H1 (cell line): ENCODE measurements at regions not wholly inside any gene's neighbourhood (a gene's known extent, or its start where the extent isn't known, plus 50 kb on each side); places are given as distances from the start of the nearest gene placed in this dataset.

Experiments
- CTCF ChIA-PET: fragments of 300-600 bp; sonication (Branson Sonifier 250); formaldehyde crosslinking; loops from one replicate; lab custom pipeline; 2021; ENCODE audit not compliant: partially characterized antibody; lab: Charles Lee
- POLR2A ChIA-PET: fragments of 300-600 bp; sonication (Branson Sonifier 250); formaldehyde crosslinking; loops from one replicate; lab custom pipeline; 2021; ENCODE audit warnings: inconsistent platforms; ENCODE audit not compliant: partially characterized antibody; lab: Charles Lee
- DNase-seq, 2 experiments: peaks; one replicate each; pipeline versions ENCODE4 v3.0.0 to v3.0.0-alpha.2; 2010 to 2022; ENCODE audit warnings: low spot score in 2 of 2, low read depth in 1 of 2, mixed read lengths in 1 of 2
- FAIRE-seq: peaks from 2 replicates; lab custom pipeline; 2011; peaks lifted over from hg19 to GRCh38; lab: Jason Lieb, UNC
- H2AFZ ChIP-seq: 2 replicates; pipeline ENCODE4 v1.8.1; 2012; ENCODE audit warnings: low read length, inconsistent platforms
- H2AK5ac ChIP-seq: 2 replicates; pipeline ENCODE4 v1.6.1; 2013; ENCODE audit warnings: low read depth, low read length
- H2BK120ac ChIP-seq: replicated peaks from 2 replicates; pipeline ENCODE3; 2013; ENCODE audit warnings: low read depth, low read length, inconsistent platforms
- H2BK12ac ChIP-seq: 2 replicates; pipeline ENCODE4 v1.6.1; 2013; ENCODE audit warnings: low read depth, low read length
- H2BK15ac ChIP-seq: 2 replicates; pipeline ENCODE4 v1.6.1; 2013; ENCODE audit warnings: low read length
- H2BK20ac ChIP-seq: 2 replicates; pipeline ENCODE4 v1.6.1; 2013; ENCODE audit warnings: low read length
- H2BK5ac ChIP-seq: 2 replicates; pipeline ENCODE4 v1.6.1; 2013; ENCODE audit warnings: low read depth, low read length
- H3K14ac ChIP-seq: 2 replicates; pipeline ENCODE4 v1.6.1; 2013; ENCODE audit warnings: inconsistent platforms; ENCODE audit not compliant: insufficient read length
- H3K18ac ChIP-seq: 2 replicates; pipeline ENCODE4 v1.6.1; 2013; ENCODE audit warnings: low read length; ENCODE audit errors: extremely low read depth
- H3K23ac ChIP-seq: 2 replicates; pipeline ENCODE4 v1.6.1; 2013; ENCODE audit warnings: inconsistent platforms; ENCODE audit not compliant: insufficient read length
- H3K23me2 ChIP-seq: 2 replicates; pipeline ENCODE4 v1.6.1; 2013; ENCODE audit warnings: low read depth, low read length
- H3K27ac ChIP-seq: 2 replicates; pipeline ENCODE4 v1.6.1; 2011; ENCODE audit warnings: low read depth, low read length, inconsistent platforms
- H3K27me3 ChIP-seq, 4 experiments: replicated peaks in 1 of 4; 1 replicate in 1 of 4; 2 replicates in 3 of 4; pipeline versions ENCODE4 v1.6.1 to v1.8.1; 2011 to 2013; ENCODE audit warnings: low read length in 3 of 4, mild to moderate bottlenecking in 3 of 4, inconsistent platforms in 2 of 4, mixed read lengths in 2 of 4, moderate library complexity in 1 of 4; ENCODE audit not compliant: control insufficient read depth in 3 of 4, insufficient read depth in 3 of 4; ENCODE audit errors: extremely low read depth in 1 of 4
- H3K36me3 ChIP-seq, 4 experiments: 2 replicates each; pipeline versions ENCODE4 v1.6.1 to v1.8.1; 2011 to 2013; ENCODE audit warnings: mild to moderate bottlenecking in 4 of 4, low read length in 3 of 4, moderate library complexity in 2 of 4, control low read depth in 1 of 4, inconsistent platforms in 1 of 4; ENCODE audit not compliant: insufficient read depth in 4 of 4, control insufficient read depth in 2 of 4
- H3K4ac ChIP-seq: replicated peaks from 2 replicates; pipeline ENCODE3; 2013; ENCODE audit warnings: low read length, low read depth, mixed read lengths, inconsistent platforms; ENCODE audit not compliant: insufficient read length
- H3K4me1 ChIP-seq, 4 experiments: replicated peaks in 1 of 4; 1 replicate in 1 of 4; 2 replicates in 3 of 4; pipeline versions ENCODE4 v1.6.1 to v1.8.1; 2011 to 2013; ENCODE audit warnings: low read length in 3 of 4, inconsistent platforms in 2 of 4, mixed read lengths in 1 of 4; ENCODE audit not compliant: insufficient read depth in 4 of 4, control insufficient read depth in 3 of 4
- H3K4me2 ChIP-seq, 2 experiments: 2 replicates each; pipeline versions ENCODE4 v1.6.1 to v1.8.1; 2011 to 2013; ENCODE audit warnings: low read depth in 2 of 2, low read length in 2 of 2, control low read depth in 1 of 2, inconsistent platforms in 1 of 2, mild to moderate bottlenecking in 1 of 2; ENCODE audit not compliant: insufficient read depth in 1 of 2
- H3K4me3 ChIP-seq, 4 experiments: fragments of 200-600, 300-600 bp in 1 of 4; sonication (generic), shearing (Covaris generic), sonication (Bioruptor Twin) in 1 of 4; 2 replicates each; pipeline versions ENCODE4 v1.5.1 to v1.8.1; 2011 to 2016; ENCODE audit warnings: low read length in 4 of 4, low read depth in 3 of 4, control low read depth in 2 of 4, inconsistent platforms in 2 of 4, mild to moderate bottlenecking in 2 of 4, mixed read lengths in 1 of 4, moderate library complexity in 1 of 4; ENCODE audit not compliant: insufficient read depth in 2 of 4; ENCODE audit errors: extremely low read depth in 1 of 4
- H3K56ac ChIP-seq: replicated peaks from 2 replicates; pipeline ENCODE3; 2013; ENCODE audit warnings: low read depth, mild to moderate bottlenecking, mixed read lengths, low read length, inconsistent platforms; ENCODE audit not compliant: insufficient read length
- H3K79me1 ChIP-seq: 2 replicates; pipeline ENCODE4 v1.6.1; 2013; ENCODE audit warnings: low read depth, low read length, control low read depth
- H3K79me2 ChIP-seq, 2 experiments: 2 replicates each; pipeline versions ENCODE4 v1.6.1 to v1.8.1; 2012 to 2013; ENCODE audit warnings: low read length in 2 of 2, mild to moderate bottlenecking in 2 of 2, inconsistent platforms in 1 of 2; ENCODE audit not compliant: insufficient read depth in 2 of 2, control insufficient read depth in 1 of 2
- H3K9ac ChIP-seq, 4 experiments: replicated peaks in 1 of 4; 1 replicate in 1 of 4; 2 replicates in 3 of 4; pipeline versions ENCODE4 v1.6.1 to v1.8.1; 2011 to 2013; ENCODE audit warnings: low read depth in 3 of 4, low read length in 3 of 4, control low read depth in 2 of 4, mild to moderate bottlenecking in 2 of 4, moderate library complexity in 2 of 4, inconsistent platforms in 1 of 4; ENCODE audit errors: extremely low read depth in 1 of 4
- H3K9me3 ChIP-seq, 2 experiments: 2 replicates each; pipeline versions ENCODE4 v1.6.1 to v1.8.1; 2012 to 2013; ENCODE audit warnings: mild to moderate bottlenecking in 2 of 2, moderate library complexity in 2 of 2, control low read depth in 1 of 2, inconsistent platforms in 1 of 2, low read depth in 1 of 2, low read length in 1 of 2, mixed read lengths in 1 of 2; ENCODE audit not compliant: insufficient read depth in 2 of 2
- H4K20me1 ChIP-seq, 2 experiments: replicated peaks in 1 of 2; 2 replicates each; pipeline versions ENCODE3 to v1.8.1; 2011 to 2013; ENCODE audit warnings: inconsistent platforms in 2 of 2, low read length in 2 of 2, mild to moderate bottlenecking in 1 of 2; ENCODE audit not compliant: insufficient read depth in 2 of 2, control insufficient read depth in 1 of 2
- H4K5ac ChIP-seq: 2 replicates; pipeline ENCODE4 v1.6.1; 2013; ENCODE audit warnings: low read length, low read depth, mixed read lengths, inconsistent platforms; ENCODE audit not compliant: insufficient read length
- H4K8ac ChIP-seq: 2 replicates; pipeline ENCODE4 v1.8.0; 2013; ENCODE audit warnings: mild to moderate bottlenecking, moderate library complexity, low read length, inconsistent platforms; ENCODE audit not compliant: insufficient read depth; ENCODE audit errors: extremely low read depth
- H4K91ac ChIP-seq: replicated peaks from 2 replicates; pipeline ENCODE3; 2013; ENCODE audit warnings: low read length, mixed read lengths, inconsistent platforms; ENCODE audit not compliant: insufficient read length
- BCL11A ChIP-seq, 2 experiments: IDR thresholded peaks; one replicate each; pipeline ENCODE4 v1.6.1; 2011; ENCODE audit warnings: low read depth in 2 of 2, low read length in 2 of 2, mild to moderate bottlenecking in 2 of 2
- CBX8 ChIP-seq: fragments of 300-800, 300-1000 bp; sonication (generic); IDR thresholded peaks from 2 replicates; pipeline ENCODE4 v1.7.1; 2016; ENCODE audit warnings: low read depth, low read length, borderline replicate concordance
- EP300 ChIP-seq, 2 experiments: IDR thresholded peaks; 1 replicate in 1 of 2; 2 replicates in 1 of 2; pipeline ENCODE4 v1.6.1; 2011 to 2012; ENCODE audit warnings: low read depth in 2 of 2, low read length in 2 of 2, mild to moderate bottlenecking in 2 of 2, borderline replicate concordance in 1 of 2, inconsistent platforms in 1 of 2, moderate library complexity in 1 of 2
- HDAC6 ChIP-seq: IDR thresholded peaks from one replicate; pipeline ENCODE4 v1.7.1; 2012; ENCODE audit warnings: low read depth, mild to moderate bottlenecking, inconsistent platforms, low read length, moderate library complexity
- JUN ChIP-seq: IDR thresholded peaks from 2 replicates; pipeline ENCODE4 v1.6.1; 2011; ENCODE audit warnings: low read depth, mild to moderate bottlenecking, improper control_type of control experiment, low read length
- KDM1A ChIP-seq: fragments of 200-600, 300-600 bp; sonication (generic); IDR thresholded peaks from 2 replicates; pipeline ENCODE4 v1.7.1; 2016; ENCODE audit warnings: mild to moderate bottlenecking, low read length, borderline replicate concordance
- NRF1 ChIP-seq: IDR thresholded peaks from 2 replicates; pipeline ENCODE4 v1.6.1; 2011; ENCODE audit warnings: mild to moderate bottlenecking, low read depth, low read length, improper control_type of control experiment
- RBBP5 ChIP-seq: IDR thresholded peaks from 2 replicates; pipeline ENCODE4 v1.7.1; 2012; ENCODE audit warnings: low read depth, mild to moderate bottlenecking, inconsistent platforms, low read length, moderate library complexity, borderline replicate concordance
- SIX5 ChIP-seq: IDR thresholded peaks from 2 replicates; pipeline ENCODE4 v1.6.1; 2011; ENCODE audit warnings: mild to moderate bottlenecking, low read depth, low read length
- SP4 ChIP-seq: IDR thresholded peaks from 2 replicates; pipeline ENCODE4 v1.6.1; 2012; ENCODE audit warnings: low read length, inconsistent platforms
- TBP ChIP-seq: IDR thresholded peaks from 2 replicates; pipeline ENCODE4 v1.6.1; 2011; ENCODE audit warnings: low read depth, low read length, improper control_type of control experiment
- ZNF274 ChIP-seq: IDR thresholded peaks from 2 replicates; pipeline ENCODE4 v1.7.0; 2012; ENCODE audit warnings: low read length, borderline replicate concordance; ENCODE audit errors: extremely low read depth
- WGBS, 2 experiments: shearing (Covaris generic) in 1 of 2; methylation state at CpG; one replicate each; pipeline versions ENCODE4 v1.1.6 to v1.1.7; 2013 to 2015; ENCODE audit warnings: low lambda C conversion rate in 2 of 2, mixed read lengths in 2 of 2, inconsistent platforms in 1 of 2, low coverage in 1 of 2, missing lambda C conversion rate in 1 of 2; ENCODE audit not compliant: insufficient replicate concordance in 2 of 2, insufficient coverage in 1 of 2, insufficient read length in 1 of 2; ENCODE audit errors: extremely low coverage in 1 of 2, missing lambda C conversion rate in 1 of 2; 5-methylcytosine and 5-hydroxymethylcytosine counted together
- TF ChIP-seq, protein P1 (sequence below): IDR thresholded peaks from 2 replicates; pipeline ENCODE4 v1.6.1; 2012; ENCODE audit warnings: inconsistent platforms

GRCh38 chr3:86282106-86282787, 708.7 kb downstream of the VGLL3 start:
- Histone ChIP-seq H3K79me2 (no peaks in the 10 kb centered on the region), H3K18ac (no peak overlapping the region), H2AK5ac (no peak overlapping the region), H3K4me3 (no peak overlapping the region), H2BK20ac (no peak overlapping the region), H3K4me2 (no peak overlapping the region), H4K5ac (no peak overlapping the region), H2BK12ac (no peak overlapping the region), H4K91ac (no peak overlapping the region), H3K79me1 (no peaks in the 10 kb centered on the region), H3K4ac (no peak overlapping the region), H2BK15ac (no peak overlapping the region), H2BK5ac (no peak overlapping the region), H3K23ac (no peak overlapping the region), H3K9ac (no peak overlapping the region), H2AFZ (no peak overlapping the region), H3K4me1 (no peaks in the 10 kb centered on the region), H3K9me3 (peaks cover 0 to 7% of the 10 kb centered on the region in 2 experiments; a peak in 1 of 4 replicates), H2BK120ac (no peak overlapping the region), H3K27me3 (no peaks in the 10 kb centered on the region), H3K36me3 (0 out of 8 replicates have a peak, but pooled peaks cover 0 to 3% (median 0%) of the 10 kb centered on the region in 4 experiments), H3K23me2 (no peaks in the 10 kb centered on the region), H4K20me1 (no peaks in the 10 kb centered on the region), H3K56ac (no peak overlapping the region), H4K8ac (no peak overlapping the region; the same call in 1 of the 2 replicates), H3K14ac (no peak overlapping the region), H3K27ac (no peak overlapping the region)
- FAIRE-seq: no peak
- CTCF ChIA-PET: interaction anchor here (1.1 kb wide), 1 partner anchor 421 kb away, joined by 4 read pairs; no protein-coding TSS in a partner anchor
- no peak for DNase-seq
- POLR2A ChIA-PET: no interaction called here
- WGBS, 2 experiments: 91% methylated on average over 29 of the region's 30 CpGs; no CpG with 5 or more reads in 1 of the 2 experiments
- TF ChIP-seq SP4 (no peak), RBBP5 (no peak), TBP (no peak), CBX8 (no peak), ZNF274 (no peak), EP300 (IDR thresholded peaks at IDR 0.05; ENCODE audit: borderline replicate concordance in 1 of 2, low read depth in 2 of 2, low read length in 2 of 2) (no peak), NRF1 (no peak), KDM1A (no peak), BCL11A (IDR thresholded peaks at IDR 0.05; ENCODE audit: low read depth in 2 of 2, low read length in 2 of 2) (no peak), HDAC6 (no peak), JUN (no peak), SIX5 (no peak)
- TF ChIP-seq, protein P1, sequence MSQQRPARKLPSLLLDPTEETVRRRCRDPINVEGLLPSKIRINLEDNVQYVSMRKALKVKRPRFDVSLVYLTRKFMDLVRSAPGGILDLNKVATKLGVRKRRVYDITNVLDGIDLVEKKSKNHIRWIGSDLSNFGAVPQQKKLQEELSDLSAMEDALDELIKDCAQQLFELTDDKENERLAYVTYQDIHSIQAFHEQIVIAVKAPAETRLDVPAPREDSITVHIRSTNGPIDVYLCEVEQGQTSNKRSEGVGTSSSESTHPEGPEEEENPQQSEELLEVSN: no peak
